ENCODE measurements at regions not wholly inside any gene's neighbourhood (a gene's known extent, or its start where the extent isn't known, plus 50 kb on each side); places are given as distances from the start of the nearest gene placed in this dataset.

DNA sequence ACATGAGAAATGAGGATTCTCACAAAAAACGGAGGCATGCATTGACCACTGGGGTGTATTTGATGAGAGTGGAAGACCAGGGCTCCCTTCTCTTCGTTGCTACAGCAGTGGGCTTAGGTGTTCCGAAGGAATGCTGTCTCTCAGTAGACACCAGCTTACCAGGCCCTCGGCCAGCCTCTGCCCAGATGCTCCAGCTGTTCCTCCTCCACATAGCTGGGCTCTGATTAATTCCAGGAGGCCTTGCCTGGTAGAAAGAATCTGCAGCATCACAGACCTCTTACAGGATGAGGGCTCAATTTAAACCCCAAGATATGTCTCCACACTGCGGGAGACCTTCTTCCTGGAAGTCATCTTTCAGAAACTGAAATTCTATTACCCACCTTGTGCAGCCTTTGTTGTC is 346.6 kb upstream of the TENM3 start:
- Histone ChIP-seq H3K27ac (ENCODE audit: extremely low read length, insufficient read depth, low read length) (no peak overlapping the region), H3K36me3 (replicated peaks in 1 of 2; ENCODE audit: control insufficient read depth in 1 of 2, insufficient read depth in 2 of 2, low read length in 2 of 2) (no peaks in the 10 kb centered on the region), H3K79me2 (ENCODE audit: insufficient read depth, low read length) (no peaks in the 10 kb centered on the region), H3K27me3 (ENCODE audit: control insufficient read depth in 1 of 2, insufficient read depth in 2 of 2, low read length in 2 of 2) (no peaks in the 10 kb centered on the region; a peak in 1 of 5 replicates), H2AFZ (ENCODE audit: low read length) (no peak overlapping the region), H3K9me3 (ENCODE audit: low read length) (no peaks in the 10 kb centered on the region), H3K9ac (ENCODE audit: insufficient read depth, low read depth, low read length) (no peak overlapping the region), H3K4me3 (replicated peaks in 1 of 3; ENCODE audit: insufficient read depth in 1 of 3, low read depth in 2 of 3, low read length in 3 of 3) (no peak overlapping the region), H3K4me2 (ENCODE audit: low read depth, low read length) (no peak overlapping the region), H3K4me1 (ENCODE audit: insufficient read depth, low read length) (no peaks in the 10 kb centered on the region), H4K20me1 (ENCODE audit: insufficient read depth, low read length) (no peaks in the 10 kb centered on the region)
- intact Hi-C loops (cut with micrococcal nuclease; ENCODE audit: unreplicated experiment) (no loop called here), in situ Hi-C loops (cut with HindIII; ENCODE audit: extremely low pct_ligation_motif_present, low pct_unique_long_range_greater_than_20kb) (no loop called here)
- BruUV-seq (replicated peaks): no TSS peak
- POLR2A ChIA-PET: no interaction called here
- DNase-seq (ENCODE audit: low spot score) (no peak), ATAC-seq (no peak), FAIRE-seq (no peak)
- CTCF ChIA-PET (ENCODE audit: low intra/inter-chr PET ratio, low total read pairs): no interaction called here
- WGBS (ENCODE audit: low lambda C conversion rate): 0% methylated on average over 2 of the region's 5 CpGs
- no peak for TF ChIP-seq ZNF652 (CRISPR knock-in tag; IDR thresholded peaks at IDR 0.05; ENCODE audit: borderline replicate concordance, low read depth)
- TF ChIP-seq ATF3 (CRISPR knock-in tag; IDR thresholded peaks at IDR 0.05): no peak
- TF ChIP-seq, protein P1, sequence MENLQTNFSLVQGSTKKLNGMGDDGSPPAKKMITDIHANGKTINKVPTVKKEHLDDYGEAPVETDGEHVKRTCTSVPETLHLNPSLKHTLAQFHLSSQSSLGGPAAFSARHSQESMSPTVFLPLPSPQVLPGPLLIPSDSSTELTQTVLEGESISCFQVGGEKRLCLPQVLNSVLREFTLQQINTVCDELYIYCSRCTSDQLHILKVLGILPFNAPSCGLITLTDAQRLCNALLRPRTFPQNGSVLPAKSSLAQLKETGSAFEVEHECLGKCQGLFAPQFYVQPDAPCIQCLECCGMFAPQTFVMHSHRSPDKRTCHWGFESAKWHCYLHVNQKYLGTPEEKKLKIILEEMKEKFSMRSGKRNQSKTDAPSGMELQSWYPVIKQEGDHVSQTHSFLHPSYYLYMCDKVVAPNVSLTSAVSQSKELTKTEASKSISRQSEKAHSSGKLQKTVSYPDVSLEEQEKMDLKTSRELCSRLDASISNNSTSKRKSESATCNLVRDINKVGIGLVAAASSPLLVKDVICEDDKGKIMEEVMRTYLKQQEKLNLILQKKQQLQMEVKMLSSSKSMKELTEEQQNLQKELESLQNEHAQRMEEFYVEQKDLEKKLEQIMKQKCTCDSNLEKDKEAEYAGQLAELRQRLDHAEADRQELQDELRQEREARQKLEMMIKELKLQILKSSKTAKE (CRISPR knock-in tag; IDR thresholded peaks at IDR 0.05; ENCODE audit: borderline replicate concordance): no peak
- TF ChIP-seq SATB2 (CRISPR knock-in tag; IDR thresholded peaks at IDR 0.05): no peak
- no peak for TF ChIP-seq ZSCAN22 (CRISPR knock-in tag; IDR thresholded peaks at IDR 0.05)
- no peak for TF ChIP-seq YY1 (IDR thresholded peaks at IDR 0.05; ENCODE audit: insufficient read depth, insufficient replicate concordance, low read depth, low read length)
- TF ChIP-seq, protein P2, sequence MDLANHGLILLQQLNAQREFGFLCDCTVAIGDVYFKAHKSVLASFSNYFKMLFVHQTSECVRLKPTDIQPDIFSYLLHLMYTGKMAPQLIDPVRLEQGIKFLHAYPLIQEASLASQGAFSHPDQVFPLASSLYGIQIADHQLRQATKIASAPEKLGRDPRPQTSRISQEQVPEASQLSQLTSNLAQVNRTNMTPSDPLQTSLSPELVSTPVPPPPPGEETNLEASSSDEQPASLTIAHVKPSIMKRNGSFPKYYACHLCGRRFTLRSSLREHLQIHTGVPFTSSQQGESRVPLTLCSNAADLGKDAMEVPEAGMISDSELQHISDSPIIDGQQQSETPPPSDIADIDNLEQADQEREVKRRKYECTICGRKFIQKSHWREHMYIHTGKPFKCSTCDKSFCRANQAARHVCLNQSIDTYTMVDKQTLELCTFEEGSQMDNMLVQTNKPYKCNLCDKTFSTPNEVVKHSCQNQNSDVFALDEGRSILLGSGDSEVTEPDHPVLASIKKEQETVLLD (CRISPR knock-in tag; IDR thresholded peaks at IDR 0.05; ENCODE audit: low read depth): no peak
- TF ChIP-seq ZSCAN25 (CRISPR knock-in tag; IDR thresholded peaks at IDR 0.05): no peak
- no peak for TF ChIP-seq PRMT3 (CRISPR knock-in tag; IDR thresholded peaks at IDR 0.05; ENCODE audit: borderline replicate concordance, low read depth)
- TF ChIP-seq NCOA5 (CRISPR knock-in tag; IDR thresholded peaks at IDR 0.05): no peak
- no peak for TF ChIP-seq KLF9 (CRISPR knock-in tag; IDR thresholded peaks at IDR 0.05; ENCODE audit: low read depth)
- TF ChIP-seq PAWR (CRISPR knock-in tag; IDR thresholded peaks at IDR 0.05; ENCODE audit: borderline replicate concordance): no peak
- no peak for TF ChIP-seq TCF12 (IDR thresholded peaks at IDR 0.05)
- TF ChIP-seq TCF12 (CRISPR knock-in tag; IDR thresholded peaks at IDR 0.05): no peak
- TF ChIP-seq ZC3H4 (CRISPR knock-in tag; IDR thresholded peaks at IDR 0.05; ENCODE audit: borderline replicate concordance): no peak
- TF ChIP-seq KAT2B (IDR thresholded peaks at IDR 0.05; ENCODE audit: borderline replicate concordance, low read depth, low read length): no peak

Data from HepG2 (cell line).